Smooth muscle cell (in vitro differentiated cells): ENCODE measurements at regions not wholly inside any gene's neighbourhood (a gene's known extent, or its start where the extent isn't known, plus 50 kb on each side); places are given as distances from the start of the nearest gene placed in this dataset.

Source experiments
- DNase-seq: peaks from one replicate; lab custom pipeline; 2025; ENCODE audit not compliant: unreplicated experiment; lab: John Stamatoyannopoulos, UW
- H2AFZ ChIP-seq: fragments of 200-600 bp; sonication (generic); 2 replicates; pipeline ENCODE4 v1.6.0; 2016; ENCODE audit warnings: antibody characterized with exemption, low read depth, mild to moderate bottlenecking
- H3F3A ChIP-seq: fragments of 200-600 bp; sonication (generic); 2 replicates; pipeline ENCODE4 v1.6.0; 2017; ENCODE audit warnings: antibody characterized with exemption, low read depth
- H3K27ac ChIP-seq: fragments of 200-600 bp; sonication (generic); 2 replicates; pipeline ENCODE4 v1.5.1; 2016; ENCODE audit warnings: low read depth, mild to moderate bottlenecking
- H3K27me3 ChIP-seq: fragments of 200-600 bp; sonication (generic); 2 replicates; pipeline ENCODE4 v1.6.1; 2016; ENCODE audit warnings: low read depth, mild to moderate bottlenecking
- H3K36me3 ChIP-seq: fragments of 200-600 bp; sonication (generic); 2 replicates; pipeline ENCODE4 v1.5.1; 2016; ENCODE audit warnings: low read depth
- H3K4me1 ChIP-seq: fragments of 200-600 bp; sonication (generic); 2 replicates; pipeline ENCODE4 v1.5.1; 2016; ENCODE audit warnings: low read depth
- H3K4me2 ChIP-seq: fragments of 200-600 bp; sonication (generic); 2 replicates; pipeline ENCODE4 v1.6.0; 2016; ENCODE audit warnings: mild to moderate bottlenecking
- H3K4me3 ChIP-seq: fragments of 200-600 bp; sonication (generic); 2 replicates; pipeline ENCODE4 v1.5.1; 2016; ENCODE audit warnings: mild to moderate bottlenecking
- H3K79me2 ChIP-seq: fragments of 200-600 bp; sonication (generic); 2 replicates; pipeline ENCODE4 v1.6.0; 2016; ENCODE audit warnings: low read depth, mild to moderate bottlenecking
- H3K9ac ChIP-seq: fragments of 200-600 bp; sonication (generic); 2 replicates; pipeline ENCODE4 v1.6.0; 2016; ENCODE audit warnings: low read depth
- H3K9me3 ChIP-seq: fragments of 200-600 bp; sonication (generic); replicated peaks from 2 replicates; pipeline ENCODE4 v1.5.1; 2016; ENCODE audit warnings: low read depth
- H4K20me1 ChIP-seq: fragments of 200-600 bp; sonication (generic); 2 replicates; pipeline ENCODE4 v1.6.0; 2016; ENCODE audit warnings: low read depth
- CTCF ChIP-seq: fragments of 200-600 bp; sonication (generic); IDR thresholded peaks from 2 replicates; pipeline ENCODE4 v1.5.1; 2017; ENCODE audit warnings: borderline replicate concordance, mild to moderate bottlenecking, antibody characterized with exemption; ENCODE audit not compliant: insufficient read depth, poor library complexity, severe bottlenecking
- WGBS: methylation state at CpG from one replicate; pipeline ENCODE4 v1.1.7; 2016; ENCODE audit warnings: low lambda C conversion rate; 5-methylcytosine and 5-hydroxymethylcytosine counted together

GRCh38 chr15:62603742-62604141 is 438.7 kb upstream of the C2CD4B start:
- Histone ChIP-seq H3K4me1 (peaks cover 4% of the 10 kb centered on the region), H3K4me3 (no peak overlapping the region), H3F3A (peaks cover 11% of the 10 kb centered on the region), H3K27ac (no peak overlapping the region), H2AFZ (no peak overlapping the region), H4K20me1 (no peaks in the 10 kb centered on the region), H3K4me2 (no peak overlapping the region), H3K79me2 (peaks cover 9% of the 10 kb centered on the region), H3K36me3 (no peaks in the 10 kb centered on the region), H3K9ac (no peak overlapping the region), H3K9me3 (no peaks in the 10 kb centered on the region), H3K27me3 (no peaks in the 10 kb centered on the region)
- DNase-seq: no peak
- WGBS: 97% methylated on average over 1 of the region's 1 CpG
- TF ChIP-seq CTCF: no peak

- Histone ChIP-seq H3K27ac (no peak overlapping the region), H3K4me1 (peaks cover 3% of the 10 kb centered on the region), H2AFZ (no peak overlapping the region), H3K36me3 (no peaks in the 10 kb centered on the region), H3K79me2 (peaks cover 8% of the 10 kb centered on the region), H3K4me2 (no peak overlapping the region), H3K9ac (no peak overlapping the region), H3K27me3 (no peaks in the 10 kb centered on the region), H3K4me3 (no peak overlapping the region), H3K9me3 (no peaks in the 10 kb centered on the region), H4K20me1 (no peaks in the 10 kb centered on the region), H3F3A (peaks cover 11% of the 10 kb centered on the region)
- DNase-seq: no peak
- 93% methylated on average over 7 of the region's 7 CpGs for WGBS
- TF ChIP-seq CTCF: no peak
Measured at GRCh38 chr15:62605282-62605681, 437.3 kb upstream of the TPM1 start.

GRCh38 chr15:62606376-62607113 is 436.0 kb upstream of the TPM1 start:
- H3K9me3 ChIP-seq: no peaks in the 10 kb centered on the region
- no peak overlapping the region for H2AFZ ChIP-seq
- peak overlapping the region; percentile 74 for H3K27ac ChIP-seq
- peaks cover 11% of the 10 kb centered on the region for H3F3A ChIP-seq
- 76% methylated on average over 14 of the region's 14 CpGs for WGBS
- H3K4me1 ChIP-seq: no peaks in the 10 kb centered on the region
- peak overlapping the region; percentile 20 for H3K4me2 ChIP-seq
- H4K20me1 ChIP-seq: no peaks in the 10 kb centered on the region
- H3K9ac ChIP-seq: no peak overlapping the region
- no peaks in the 10 kb centered on the region for H3K36me3 ChIP-seq
- H3K79me2 ChIP-seq: peaks cover 8% of the 10 kb centered on the region
- DNase-seq: no peak
- TF ChIP-seq CTCF: no peak
- no peak overlapping the region for H3K4me3 ChIP-seq
- H3K27me3 ChIP-seq: no peaks in the 10 kb centered on the region

GRCh38 chr15:62607114-62607462 is 435.5 kb upstream of the TPM1 start:
- Histone ChIP-seq H3K27ac (peak overlapping the region; percentile 74), H3K9me3 (no peaks in the 10 kb centered on the region), H4K20me1 (no peaks in the 10 kb centered on the region), H3K4me2 (peak overlapping the region; percentile 20), H3K79me2 (peaks cover 8% of the 10 kb centered on the region), H3K4me3 (no peak overlapping the region), H2AFZ (no peak overlapping the region), H3K27me3 (no peaks in the 10 kb centered on the region), H3K4me1 (no peaks in the 10 kb centered on the region), H3K36me3 (no peaks in the 10 kb centered on the region), H3F3A (peaks cover 11% of the 10 kb centered on the region), H3K9ac (no peak overlapping the region)
- no peak for TF ChIP-seq CTCF
- DNase-seq: no peak
- WGBS: 100% methylated on average over 1 of the region's 1 CpG
